PC-9 (cell line): ENCODE measurements at regions not wholly inside any gene's neighbourhood (a gene's known extent, or its start where the extent isn't known, plus 50 kb on each side); places are given as distances from the start of the nearest gene placed in this dataset.

Experiments used
- EZH2 ChIP-seq: fragments of 200-600 bp; sonication (generic); IDR thresholded peaks from 2 replicates; pipeline ENCODE4 v1.8.0; 2017; ENCODE audit warnings: antibody characterized with exemption, low read depth
- TF ChIP-seq, protein P1 (sequence below): fragments of 200-600 bp; sonication (generic); conservative IDR thresholded peaks from 2 replicates; pipeline ENCODE4 v1.6.1; 2017; ENCODE audit warnings: mixed run types, antibody characterized with exemption, mild to moderate bottlenecking, moderate library complexity

DNA sequence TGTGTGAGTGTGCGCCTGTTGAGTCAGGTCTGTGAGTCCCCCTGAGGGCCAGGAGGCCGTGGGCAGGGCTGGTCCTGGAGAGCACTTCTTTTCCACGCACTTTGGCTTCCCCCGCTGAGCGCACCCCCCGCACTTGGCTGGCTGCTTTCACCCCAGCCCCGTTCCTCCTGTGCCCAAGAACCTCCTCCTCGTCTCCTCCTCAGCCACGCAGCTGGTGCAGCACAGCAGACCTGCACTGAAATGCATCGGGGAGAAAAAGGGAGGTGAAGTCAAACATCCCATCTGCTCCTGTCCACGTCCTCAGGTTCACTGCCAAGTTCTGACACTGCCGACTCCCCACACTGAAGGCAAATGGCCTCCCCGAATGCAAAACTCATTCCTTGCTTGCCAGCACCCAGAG, 362.7 kb upstream of the SFSWAP start:
- TF ChIP-seq, protein P1, sequence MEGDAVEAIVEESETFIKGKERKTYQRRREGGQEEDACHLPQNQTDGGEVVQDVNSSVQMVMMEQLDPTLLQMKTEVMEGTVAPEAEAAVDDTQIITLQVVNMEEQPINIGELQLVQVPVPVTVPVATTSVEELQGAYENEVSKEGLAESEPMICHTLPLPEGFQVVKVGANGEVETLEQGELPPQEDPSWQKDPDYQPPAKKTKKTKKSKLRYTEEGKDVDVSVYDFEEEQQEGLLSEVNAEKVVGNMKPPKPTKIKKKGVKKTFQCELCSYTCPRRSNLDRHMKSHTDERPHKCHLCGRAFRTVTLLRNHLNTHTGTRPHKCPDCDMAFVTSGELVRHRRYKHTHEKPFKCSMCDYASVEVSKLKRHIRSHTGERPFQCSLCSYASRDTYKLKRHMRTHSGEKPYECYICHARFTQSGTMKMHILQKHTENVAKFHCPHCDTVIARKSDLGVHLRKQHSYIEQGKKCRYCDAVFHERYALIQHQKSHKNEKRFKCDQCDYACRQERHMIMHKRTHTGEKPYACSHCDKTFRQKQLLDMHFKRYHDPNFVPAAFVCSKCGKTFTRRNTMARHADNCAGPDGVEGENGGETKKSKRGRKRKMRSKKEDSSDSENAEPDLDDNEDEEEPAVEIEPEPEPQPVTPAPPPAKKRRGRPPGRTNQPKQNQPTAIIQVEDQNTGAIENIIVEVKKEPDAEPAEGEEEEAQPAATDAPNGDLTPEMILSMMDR = no peak
- TF ChIP-seq EZH2 = no peak
